Heart right ventricle (tissue), 16 donors: ENCODE measurements at regions not wholly inside any gene's neighbourhood (a gene's known extent, or its start where the extent isn't known, plus 50 kb on each side); places are given as distances from the start of the nearest gene placed in this dataset.

Experiments
- ATAC-seq, 8 donors: fragments of 200-7000 bp; cut with Tn5 transposase; one replicate each; pipeline ENCODE4 v1.9.1; 2020; ENCODE audit warnings: mild to moderate bottlenecking in 8 of 8, moderate library complexity in 8 of 8, moderate number of reproducible peaks in 1 of 8
- DNase-seq, 2 donors: peaks; one replicate each; pipeline ENCODE4 v3.0.0-alpha.2; 2020
- H3K27ac ChIP-seq, 10 donors: fragments of 200-600 bp; sonication (generic) in 2 of 10; one replicate each; pipeline versions ENCODE4 v1.5.0 to v1.8.0; 2020 to 2022; ENCODE audit warnings: mild to moderate bottlenecking in 3 of 10
- H3K27me3 ChIP-seq, 7 donors: fragments of 200-600 bp; one replicate each; pipeline ENCODE4 v1.8.0; 2021 to 2022; ENCODE audit warnings: mild to moderate bottlenecking in 2 of 7
- H3K36me3 ChIP-seq, 9 donors: fragments of 200-600 bp; sonication (generic) in 1 of 9; one replicate each; pipeline versions ENCODE4 v1.5.0 to v1.8.0; 2020 to 2022; ENCODE audit warnings: mild to moderate bottlenecking in 2 of 9
- H3K4me1 ChIP-seq, 9 donors: fragments of 200-600 bp; sonication (generic) in 1 of 9; one replicate each; pipeline versions ENCODE4 v1.5.0 to v1.8.0; 2020 to 2022; ENCODE audit warnings: mild to moderate bottlenecking in 4 of 9
- H3K4me3 ChIP-seq, 10 donors: fragments of 200-600 bp; sonication (generic) in 2 of 10; one replicate each; pipeline versions ENCODE4 v1.5.0 to v1.8.0; 2020 to 2022; ENCODE audit warnings: mild to moderate bottlenecking in 7 of 10, moderate library complexity in 2 of 10
- H3K9me3 ChIP-seq, 11 donors: fragments of 200-600 bp in 10 of 11; sonication (generic) in 2 of 11; one replicate each; pipeline versions ENCODE4 v1.5.0 to v1.8.0; 2013 to 2022; ENCODE audit warnings: mild to moderate bottlenecking in 2 of 11, control low read depth in 1 of 11, moderate library complexity in 1 of 11
- WGBS, 2 donors: extraction: QIAGEN DNeasy Blood & Tissue Kit; methylation state at CpG; one replicate each; pipeline ENCODE4 v1.1.7; 2013; ENCODE audit warnings: inconsistent platforms in 1 of 2; 5-methylcytosine and 5-hydroxymethylcytosine counted together
- intact Hi-C, 10 donors: fragments of 100-400 bp; cut with DNase I; formaldehyde crosslinking; loops; one replicate each; pipeline versions ENCODE4 v1.11.1 to v1.14.2; 2022
- TF ChIP-seq, protein P1 (sequence below), 9 donors: fragments of 200-600 bp; sonication (generic) in 2 of 9; IDR thresholded peaks; one replicate each; pipeline versions ENCODE4 v1.5.0 to v1.8.0; 2021 to 2022; ENCODE audit warnings: antibody characterized with exemption in 9 of 9, mild to moderate bottlenecking in 5 of 9, moderate library complexity in 1 of 9
- donor health status: Arrhythmogenic right ventricular cardiomyopathy.
- donor health status: ischemic (EF 13 %, LVEDD 7.1; RV severe dilation, severe dysfunction).
- donor health status: healthy with polysubstance abuse.
- donor health status: DM: no; HTN: yes; CAD: no.
- donor health status: DM: no; HTN: no; CAD: no.
- donor health status: ischemic (EF 25% LVEDD 6.9; RV normal size, moderate dysfunction).
- donor health status: ischemic (EF 25% LVEDD 5.7; RV mildly dilated, moderate dysfunction).
- donor health status: healthy.
- donor health status: DM: yes; HTN: yes; CAD: no.
- donor health status: Ischemic cardiomyopathy.
- donor health status: ischemic (EF 35%, LVEDD 5.7; RV mildly dilated, moderate dysfunction).
- donor health status: nonischemic (EF 11% LVEDD 7.7; RV severe dilation, severe dysfunction).
- donor health status: DM: yes; HTN: yes; CAD: no.
- donor health status: PGD.
- donor health status: ischemic (EF 29% LVEDD 5.4; RV normal size, mild dysfunction).
- donor health status: nonischemic (EF 23%, LVEDD 6.1; RV moderate dilation, normal function).

DNA sequence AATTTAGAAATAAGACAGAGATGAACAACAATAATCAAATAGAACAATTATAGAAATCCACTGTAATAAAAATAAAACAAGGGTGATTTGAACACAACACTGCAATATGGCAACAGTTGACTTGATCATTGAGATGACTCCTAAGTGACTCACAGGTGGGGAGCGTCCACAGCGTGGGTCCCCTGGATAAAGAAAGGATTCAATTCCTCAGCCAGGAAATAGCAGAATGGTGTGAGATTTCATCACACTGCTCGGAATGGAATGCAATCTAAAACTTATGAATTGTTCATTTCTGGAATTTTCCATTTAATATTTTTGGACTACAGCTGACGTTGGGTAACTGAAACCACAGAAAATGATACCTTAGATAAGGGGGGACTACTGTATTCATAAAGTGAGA, 82.0 kb downstream of the CNTN3 start:
- ATAC-seq (peak in 1 of 8 donors; percentile 84), DNase-seq (no peak)
- no peak overlapping the region for H3K27ac ChIP-seq
- no peaks in the 10 kb centered on the region for H3K4me1 ChIP-seq
- 51 to 55% methylated on average over 4 of the region's 4 CpGs for WGBS, 2 donors
- no peaks in the 10 kb centered on the region for H3K9me3 ChIP-seq
- H3K4me3 ChIP-seq, result no peak overlapping the region
- H3K27me3 ChIP-seq, result no peaks in the 10 kb centered on the region
- no peaks in the 10 kb centered on the region for H3K36me3 ChIP-seq
- TF ChIP-seq, protein P1, sequence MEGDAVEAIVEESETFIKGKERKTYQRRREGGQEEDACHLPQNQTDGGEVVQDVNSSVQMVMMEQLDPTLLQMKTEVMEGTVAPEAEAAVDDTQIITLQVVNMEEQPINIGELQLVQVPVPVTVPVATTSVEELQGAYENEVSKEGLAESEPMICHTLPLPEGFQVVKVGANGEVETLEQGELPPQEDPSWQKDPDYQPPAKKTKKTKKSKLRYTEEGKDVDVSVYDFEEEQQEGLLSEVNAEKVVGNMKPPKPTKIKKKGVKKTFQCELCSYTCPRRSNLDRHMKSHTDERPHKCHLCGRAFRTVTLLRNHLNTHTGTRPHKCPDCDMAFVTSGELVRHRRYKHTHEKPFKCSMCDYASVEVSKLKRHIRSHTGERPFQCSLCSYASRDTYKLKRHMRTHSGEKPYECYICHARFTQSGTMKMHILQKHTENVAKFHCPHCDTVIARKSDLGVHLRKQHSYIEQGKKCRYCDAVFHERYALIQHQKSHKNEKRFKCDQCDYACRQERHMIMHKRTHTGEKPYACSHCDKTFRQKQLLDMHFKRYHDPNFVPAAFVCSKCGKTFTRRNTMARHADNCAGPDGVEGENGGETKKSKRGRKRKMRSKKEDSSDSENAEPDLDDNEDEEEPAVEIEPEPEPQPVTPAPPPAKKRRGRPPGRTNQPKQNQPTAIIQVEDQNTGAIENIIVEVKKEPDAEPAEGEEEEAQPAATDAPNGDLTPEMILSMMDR (IDR thresholded peaks at IDR 0.05), result no peak
- intact Hi-C loops, result no loop called here

GRCh38 chr3:74531491-74531890, 83.0 kb downstream of the CNTN3 start:
- H3K27ac ChIP-seq, result no peak overlapping the region
- H3K36me3 ChIP-seq, result no peaks in the 10 kb centered on the region
- peak in 1 of 8 donors; percentile 67 for ATAC-seq
- 74 to 83% methylated on average over 4 of the region's 4 CpGs for WGBS, 2 donors
- TF ChIP-seq, protein P1 (IDR thresholded peaks at IDR 0.05), result no peak
- H3K9me3 ChIP-seq, result no peaks in the 10 kb centered on the region
- H3K27me3 ChIP-seq, result no peaks in the 10 kb centered on the region
- H3K4me1 ChIP-seq, result no peaks in the 10 kb centered on the region
- intact Hi-C loops, result no loop called here
- no peak overlapping the region for H3K4me3 ChIP-seq
- DNase-seq, result no peak

GRCh38 chr3:74529145-74529544, 85.3 kb downstream of the CNTN3 start:
- DNase-seq, result no peak
- Histone ChIP-seq H3K36me3 (no peaks in the 10 kb centered on the region), H3K9me3 (no peaks in the 10 kb centered on the region), H3K27ac (no peak overlapping the region), H3K4me1 (no peaks in the 10 kb centered on the region), H3K4me3 (no peak overlapping the region), H3K27me3 (no peaks in the 10 kb centered on the region)
- intact Hi-C loops, result no loop called here
- TF ChIP-seq, protein P1 (IDR thresholded peaks at IDR 0.05), result no peak
- WGBS, 2 donors, result 64 to 74% methylated on average over 3 of the region's 3 CpGs
- no peak for ATAC-seq

GRCh38 chr3:74527566-74527965, 86.9 kb downstream of the CNTN3 start:
- H3K4me1 ChIP-seq, result no peaks in the 10 kb centered on the region
- H3K27me3 ChIP-seq, result no peaks in the 10 kb centered on the region
- no peaks in the 10 kb centered on the region for H3K9me3 ChIP-seq
- WGBS, 2 donors, result 47 to 56% methylated on average over 4 of the region's 4 CpGs
- H3K4me3 ChIP-seq, result no peak overlapping the region
- DNase-seq (no peak), ATAC-seq (no peak)
- TF ChIP-seq, protein P1 (IDR thresholded peaks at IDR 0.05), result no peak
- no peak overlapping the region for H3K27ac ChIP-seq
- H3K36me3 ChIP-seq, result no peaks in the 10 kb centered on the region
- intact Hi-C loops, result no loop called here

- DNase-seq (no peak), ATAC-seq (no peak)
- intact Hi-C loops, result no loop called here
- H3K27ac ChIP-seq, result no peak overlapping the region
- WGBS, 2 donors, result 55 to 69% methylated on average over 2 of the region's 2 CpGs
- no peaks in the 10 kb centered on the region for H3K36me3 ChIP-seq
- no peak overlapping the region for H3K4me3 ChIP-seq
- H3K4me1 ChIP-seq, result no peaks in the 10 kb centered on the region
- H3K9me3 ChIP-seq, result no peaks in the 10 kb centered on the region
- H3K27me3 ChIP-seq, result no peaks in the 10 kb centered on the region
- TF ChIP-seq, protein P1 (IDR thresholded peaks at IDR 0.05), result no peak
These were observed 90.6 kb downstream of the CNTN3 start for GRCh38 chr3:74523811-74524210.
